MV-4-11 (cell line): ENCODE measurements at regions not wholly inside any gene's neighbourhood (a gene's known extent, or its start where the extent isn't known, plus 50 kb on each side); places are given as distances from the start of the nearest gene placed in this dataset.

Experiments
- DNase-seq: peaks from one replicate; lab custom pipeline; 2025; lab: John Stamatoyannopoulos, UW

DNA sequence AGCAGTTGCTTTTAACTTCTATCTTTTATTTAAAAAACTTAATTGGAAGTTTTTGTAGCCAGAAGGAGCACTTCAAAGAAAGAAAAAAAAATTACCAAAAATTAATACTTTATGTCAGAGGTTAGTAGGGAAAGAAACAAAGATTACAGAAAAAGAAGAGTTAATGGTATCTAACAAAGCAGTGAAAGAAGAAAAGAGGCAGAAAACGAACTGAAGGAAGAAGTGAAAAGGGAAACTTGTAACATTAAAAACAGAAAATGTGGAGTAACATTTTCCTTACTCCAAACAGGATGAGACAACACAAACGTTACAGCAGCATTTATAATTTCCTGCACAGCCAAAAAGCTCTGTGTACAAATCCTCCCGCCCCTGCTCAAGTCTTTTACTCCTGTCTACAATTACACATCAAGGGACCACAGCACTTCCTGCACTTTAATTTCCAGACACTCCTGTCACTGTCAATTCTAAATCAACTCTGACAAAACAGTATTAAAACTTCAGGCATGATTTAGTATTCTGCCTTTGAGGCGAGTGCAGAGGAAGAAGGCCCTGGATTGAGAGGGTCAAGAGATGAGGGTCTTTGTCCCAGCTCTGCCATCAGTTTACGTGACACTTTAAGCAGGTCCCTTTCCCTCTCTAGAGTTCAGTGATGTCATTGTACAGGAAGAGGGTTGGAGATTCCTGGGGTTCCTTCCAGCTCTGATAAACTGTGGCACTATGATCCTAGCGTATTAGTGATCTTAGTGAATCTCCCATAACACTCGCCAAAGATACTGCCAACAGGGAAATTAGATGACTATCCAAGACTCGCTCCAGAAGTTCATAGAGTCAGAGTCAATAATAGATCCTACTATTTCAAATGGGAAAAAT, 53.2 kb upstream of the LSM14A start:
- DNase-seq = no peak

DNA sequence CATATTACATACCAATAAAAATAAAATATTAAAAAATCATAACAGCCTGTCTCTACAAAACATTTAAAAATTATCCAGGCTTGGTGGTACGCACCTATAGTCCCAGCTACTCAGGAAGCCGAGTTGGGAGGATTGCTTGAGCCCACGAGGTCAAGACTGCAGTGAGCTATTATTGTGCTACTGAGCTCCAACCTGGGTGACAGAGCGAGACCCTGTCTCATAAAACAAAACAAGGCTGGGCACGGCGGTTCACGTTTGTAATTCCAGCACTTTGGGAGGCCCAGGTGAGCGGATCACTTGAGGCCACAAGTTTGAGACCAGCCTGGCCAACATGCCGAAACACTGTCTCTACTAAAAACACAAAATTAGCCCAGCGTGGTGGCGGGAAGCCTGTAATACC, 52.2 kb upstream of the LSM14A start:
- no peak for DNase-seq

DNA sequence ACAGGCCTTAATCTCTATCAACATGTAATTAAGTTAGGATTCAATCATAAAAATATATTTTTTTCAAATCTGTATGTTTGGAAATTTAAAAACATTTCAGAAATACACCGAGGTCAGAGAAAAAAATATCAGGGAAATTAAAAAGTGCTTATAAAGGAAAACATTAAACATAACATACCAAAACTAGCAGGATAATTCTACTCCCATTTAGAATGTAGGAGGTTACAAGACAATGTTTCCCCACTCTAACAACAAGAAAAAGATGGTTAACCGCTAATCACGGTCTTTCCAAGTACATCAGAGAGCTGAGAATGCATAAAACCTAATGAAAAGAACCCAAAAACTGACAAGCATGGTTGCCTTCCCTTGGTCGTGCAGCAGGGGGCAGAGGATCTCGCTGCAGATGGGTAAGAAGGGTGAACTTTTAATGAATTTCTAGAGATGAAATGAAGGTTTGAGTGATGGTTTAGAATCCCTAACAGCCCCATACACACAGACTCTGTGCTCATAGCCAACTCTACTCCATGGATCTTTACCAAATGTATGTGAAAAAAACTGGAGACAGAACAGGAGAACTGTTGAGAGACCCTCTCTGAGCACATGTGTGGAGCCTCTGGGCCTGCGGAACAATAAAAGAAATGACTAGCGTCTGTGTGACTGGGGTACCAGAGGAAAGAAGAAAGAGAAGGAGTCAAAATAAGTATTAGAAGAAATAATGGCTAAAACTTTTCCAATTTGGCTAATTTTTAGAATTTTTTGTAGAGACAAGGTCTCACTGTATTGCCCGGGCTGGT, 51.3 kb upstream of the LSM14A start:
- peak; percentile 65 for DNase-seq
